ENCODE measurements at regions not wholly inside any gene's neighbourhood (a gene's known extent, or its start where the extent isn't known, plus 50 kb on each side); places are given as distances from the start of the nearest gene placed in this dataset.
"Not testable (repeated sequence)": the region's sequence is repeated elsewhere in the genome, so short reads cannot be mapped to it uniquely, and the experiment has no call there.

- H3K9me3 ChIP-seq: no peaks in the 10 kb centered on the region
- no peak overlapping the region for H3K27ac ChIP-seq
- TF ChIP-seq POLR2A (IDR thresholded peaks at IDR 0.05) (no peak), CTCF (IDR thresholded peaks at IDR 0.05) (no peak), POLR2AphosphoS5 (IDR thresholded peaks at IDR 0.05; ENCODE audit: insufficient read depth in 1 of 2, low read depth in 1 of 2) (no peak)
- H3K27me3 ChIP-seq: no peaks in the 10 kb centered on the region
- DNase-seq (ENCODE audit: extremely low spot score in 2 of 2): no peak
- no peaks in the 10 kb centered on the region for H3K36me3 ChIP-seq
- intact Hi-C loops (cut with DNase I): no loop called here
- no peaks in the 10 kb centered on the region for H3K4me1 ChIP-seq
- no peak overlapping the region for H3K4me3 ChIP-seq
These were observed 824.3 kb downstream of the PRELID2 start for GRCh38 chr5:145010834-145011233.

- no peak for TF ChIP-seq POLR2AphosphoS5 (IDR thresholded peaks at IDR 0.05; ENCODE audit: insufficient read depth in 1 of 2, low read depth in 1 of 2)
- TF ChIP-seq CTCF (IDR thresholded peaks at IDR 0.05): no peak
- no peak for TF ChIP-seq POLR2A (IDR thresholded peaks at IDR 0.05)
- H3K9me3 ChIP-seq: no peaks in the 10 kb centered on the region
- no peaks in the 10 kb centered on the region for H3K36me3 ChIP-seq
- intact Hi-C loops (cut with DNase I): no loop called here
- no peaks in the 10 kb centered on the region for H3K4me1 ChIP-seq
- no peak overlapping the region for H3K4me3 ChIP-seq
- no peak overlapping the region for H3K27ac ChIP-seq
- DNase-seq (ENCODE audit: extremely low spot score in 2 of 2): no peak
- no peaks in the 10 kb centered on the region for H3K27me3 ChIP-seq
These were observed 826.1 kb downstream of the PRELID2 start for GRCh38 chr5:145008876-145009530.

GRCh38 chr5:144994356-144994755 is 823.7 kb downstream of the KCTD16 start:
- H3K9me3 ChIP-seq; H3K27me3 ChIP-seq; H3K4me3 ChIP-seq; intact Hi-C loops (cut with DNase I); H3K4me1 ChIP-seq; H3K36me3 ChIP-seq; DNase-seq (ENCODE audit: extremely low spot score in 2 of 2); H3K27ac ChIP-seq: not testable (repeated sequence)

- Histone ChIP-seq H3K9me3 (no peaks in the 10 kb centered on the region), H3K36me3 (no peaks in the 10 kb centered on the region), H3K27ac (no peak overlapping the region), H3K27me3 (no peaks in the 10 kb centered on the region), H3K4me3 (no peak overlapping the region), H3K4me1 (no peaks in the 10 kb centered on the region)
- TF ChIP-seq POLR2AphosphoS5 (IDR thresholded peaks at IDR 0.05; ENCODE audit: insufficient read depth in 1 of 2, low read depth in 1 of 2): no peak
- no peak for TF ChIP-seq POLR2A (IDR thresholded peaks at IDR 0.05)
- TF ChIP-seq CTCF (IDR thresholded peaks at IDR 0.05): no peak
- no peak for DNase-seq (ENCODE audit: extremely low spot score in 2 of 2)
- intact Hi-C loops (cut with DNase I): no loop called here
These were observed 812.4 kb downstream of the KCTD16 start for GRCh38 chr5:144983101-144983500.

GRCh38 chr5:144979516-144980264 is 809.0 kb downstream of the KCTD16 start:
- intact Hi-C loops (cut with DNase I): no loop called here
- no peak overlapping the region for H3K4me3 ChIP-seq
- H3K36me3 ChIP-seq: no peaks in the 10 kb centered on the region
- DNase-seq (ENCODE audit: extremely low spot score in 2 of 2): no peak
- H3K9me3 ChIP-seq: no peaks in the 10 kb centered on the region
- no peaks in the 10 kb centered on the region for H3K27me3 ChIP-seq
- H3K4me1 ChIP-seq: no peaks in the 10 kb centered on the region
- TF ChIP-seq POLR2A (IDR thresholded peaks at IDR 0.05) (no peak), CTCF (IDR thresholded peaks at IDR 0.05) (no peak), POLR2AphosphoS5 (IDR thresholded peaks at IDR 0.05; ENCODE audit: insufficient read depth in 1 of 2, low read depth in 1 of 2) (no peak)
- H3K27ac ChIP-seq: no peak overlapping the region

All from vagina (tissue), 2 donors.